ENCODE measurements at regions not wholly inside any gene's neighbourhood (a gene's known extent, or its start where the extent isn't known, plus 50 kb on each side); places are given as distances from the start of the nearest gene placed in this dataset.
A peak's percentile ranks its signal among the peaks of the same experiment; 100 is the strongest.
"Not testable (repeated sequence)": the region's sequence is repeated elsewhere in the genome, so short reads cannot be mapped to it uniquely, and the experiment has no call there.

GRCh38 chr10:61262486-61263261, 190.5 kb downstream of the TMEM26 start:
- no peak for DNase-seq

DNA sequence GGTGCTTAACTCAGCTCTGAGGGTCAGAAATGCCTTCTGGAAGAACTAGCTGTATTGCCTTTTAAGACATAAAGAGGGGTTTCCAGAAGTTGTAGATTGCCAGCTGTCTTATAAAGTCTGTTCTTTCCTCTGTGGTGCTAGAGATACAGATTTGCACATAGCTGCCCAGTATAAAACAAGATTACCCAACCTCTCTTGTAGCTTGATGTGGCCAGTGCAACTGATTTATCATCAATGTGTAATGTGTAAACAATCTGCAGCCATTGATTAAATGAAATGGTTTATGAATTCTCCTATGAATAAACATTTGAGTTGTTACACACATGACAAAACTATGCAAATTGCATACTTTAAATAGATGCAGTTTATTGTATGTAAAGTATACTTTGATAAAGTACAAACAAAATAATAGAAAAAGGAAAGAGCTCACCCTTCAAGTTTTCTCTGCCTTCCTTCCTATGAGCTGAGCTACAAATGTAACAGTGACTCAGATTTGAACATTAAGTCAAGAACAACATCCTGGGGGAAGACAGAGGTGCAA, 195.2 kb downstream of the TMEM26 start:
- no peak for DNase-seq

GRCh38 chr10:61257136-61257535, 196.0 kb downstream of the TMEM26 start:
- no peak for DNase-seq

DNA sequence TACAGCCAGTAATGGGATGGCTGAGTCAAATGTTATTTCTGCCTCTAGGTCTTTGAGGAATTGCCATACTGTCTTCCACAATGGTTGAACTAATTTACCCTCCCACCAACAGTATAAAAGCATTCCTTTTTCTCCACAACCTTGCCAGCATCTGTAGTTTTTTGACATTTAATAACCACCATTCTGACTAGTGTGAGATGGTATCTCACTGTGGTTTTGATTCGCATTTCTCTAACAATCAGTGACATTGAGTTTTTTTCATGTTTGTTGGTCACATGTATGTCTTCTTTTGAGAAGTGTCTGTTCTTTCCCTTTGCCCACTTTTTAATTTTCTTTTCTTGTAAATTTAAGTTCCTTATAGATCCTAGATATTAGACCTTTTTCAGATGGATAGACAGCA, 200.9 kb downstream of the TMEM26 start:
- DNase-seq, result not testable (repeated sequence)

DNA sequence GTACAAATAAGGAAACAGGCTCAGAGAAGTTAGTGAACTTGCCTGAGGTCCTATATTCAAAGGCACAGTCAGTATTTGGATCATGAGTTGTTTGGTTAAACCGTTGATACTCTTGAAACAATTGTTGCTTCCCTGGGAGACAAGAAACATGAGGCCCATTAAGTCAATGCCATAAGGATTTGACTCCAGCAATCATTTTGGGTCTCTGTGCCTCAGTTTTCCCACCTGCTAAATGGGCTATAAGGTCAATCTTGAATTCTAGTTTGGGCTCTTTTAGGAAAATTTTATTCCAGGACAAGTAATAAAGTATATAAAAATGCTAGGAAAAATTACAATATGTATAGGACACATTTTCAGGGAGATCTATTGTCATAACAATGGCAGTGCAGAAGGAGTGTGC, 202.1 kb downstream of the TMEM26 start:
- DNase-seq, result no peak

GRCh38 chr10:61250131-61250530, 203.1 kb downstream of the TMEM26 start:
- DNase-seq, result no peak

- no peak for DNase-seq
Measured at GRCh38 chr10:61248013-61248412, 205.2 kb downstream of the TMEM26 start.

DNA sequence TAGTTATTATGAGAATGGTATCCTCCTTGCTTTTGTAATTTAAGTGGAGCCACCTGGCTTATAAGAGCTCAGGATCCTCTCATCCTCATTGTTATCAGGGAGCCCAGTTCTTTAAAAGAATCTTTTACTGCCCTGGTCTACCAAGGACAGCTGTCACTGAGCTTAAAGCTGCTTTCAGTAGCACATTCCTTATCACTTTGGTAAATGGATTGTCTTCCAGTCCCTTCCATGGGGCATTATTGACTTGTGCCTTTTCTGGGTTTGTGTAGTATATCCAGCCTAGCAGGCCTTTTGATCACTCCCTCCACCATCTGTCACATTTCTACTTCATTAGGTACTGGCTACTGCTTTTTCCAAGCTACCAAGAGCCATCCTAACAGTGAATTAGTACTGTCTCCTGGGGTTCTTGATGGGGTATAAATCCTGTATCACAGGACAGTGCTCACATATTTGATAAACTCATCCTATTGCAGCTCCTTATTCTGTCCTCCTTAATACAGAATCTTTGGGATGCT, 208.9 kb downstream of the TMEM26 start:
- DNase-seq, result no peak

DNA sequence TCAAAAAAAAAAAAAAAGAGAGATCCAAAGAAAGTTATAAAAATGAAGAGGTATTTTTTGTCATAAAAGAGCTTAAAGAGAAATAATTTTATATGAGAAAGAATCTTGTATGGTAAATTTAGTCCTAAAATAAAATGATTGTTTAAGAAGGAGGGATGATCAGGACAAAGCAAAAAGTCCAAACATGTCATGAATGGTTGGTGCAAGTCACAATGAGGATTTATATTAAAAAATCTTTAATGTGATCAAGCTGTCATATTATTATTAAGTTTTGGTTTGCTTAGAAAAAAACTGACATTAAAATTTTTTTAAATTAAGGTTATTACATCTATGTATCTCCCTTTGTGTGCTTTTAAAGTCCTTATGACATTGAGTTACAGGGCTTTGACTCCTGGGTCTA, 220.4 kb downstream of the TMEM26 start:
- DNase-seq, result no peak

DNA sequence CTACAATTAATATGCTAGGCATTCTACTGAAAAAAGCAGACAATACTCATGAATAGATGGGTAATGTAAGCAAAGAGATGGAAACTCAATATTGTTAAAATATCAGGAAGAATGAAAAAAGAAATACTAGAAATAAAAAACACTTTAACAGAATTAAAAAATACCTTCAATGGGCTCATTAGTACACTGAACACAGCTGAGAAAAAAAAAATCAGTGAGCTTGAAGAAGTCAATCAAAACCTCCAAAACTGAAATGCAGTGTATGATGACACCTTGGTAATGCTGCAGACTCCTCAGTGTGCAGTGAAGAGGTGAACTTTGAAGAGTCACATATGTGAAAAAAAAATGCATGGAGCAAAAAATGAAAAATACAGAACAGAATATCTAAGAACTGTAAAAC, 227.2 kb downstream of the TMEM26 start:
- DNase-seq, result no peak

GRCh38 chr10:61223576-61223975, 229.6 kb downstream of the TMEM26 start:
- no peak for DNase-seq

GRCh38 chr10:61219696-61220095, 233.5 kb downstream of the TMEM26 start:
- no peak for DNase-seq

GRCh38 chr10:61217851-61218565, 235.2 kb downstream of the TMEM26 start:
- no peak for DNase-seq

- no peak for DNase-seq
Measured at GRCh38 chr10:61215246-61215645, 237.9 kb downstream of the TMEM26 start.

- DNase-seq, result no peak
Measured at GRCh38 chr10:61211468-61211867, 241.7 kb downstream of the TMEM26 start.

DNA sequence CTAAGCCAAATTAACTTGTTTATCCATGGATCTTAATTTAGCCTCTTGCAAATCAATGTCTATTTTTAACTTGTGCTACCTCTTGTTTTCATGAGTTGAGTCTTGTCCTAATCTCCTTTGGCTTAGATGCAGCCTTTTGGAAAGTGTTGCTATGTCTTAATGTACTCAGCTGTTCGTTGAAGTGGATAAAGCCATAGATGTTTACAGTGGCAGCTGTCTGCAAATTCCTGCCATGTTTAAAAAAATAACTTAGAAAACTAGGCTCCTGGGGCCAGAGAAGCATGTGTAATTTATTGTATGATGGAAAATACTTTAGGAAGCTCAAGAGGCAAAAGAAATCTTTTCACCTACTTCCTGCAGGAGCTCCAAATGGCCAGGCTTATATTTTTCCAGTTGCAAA, 253.1 kb upstream of the RHOBTB1 start:
- DNase-seq, result no peak

DNA sequence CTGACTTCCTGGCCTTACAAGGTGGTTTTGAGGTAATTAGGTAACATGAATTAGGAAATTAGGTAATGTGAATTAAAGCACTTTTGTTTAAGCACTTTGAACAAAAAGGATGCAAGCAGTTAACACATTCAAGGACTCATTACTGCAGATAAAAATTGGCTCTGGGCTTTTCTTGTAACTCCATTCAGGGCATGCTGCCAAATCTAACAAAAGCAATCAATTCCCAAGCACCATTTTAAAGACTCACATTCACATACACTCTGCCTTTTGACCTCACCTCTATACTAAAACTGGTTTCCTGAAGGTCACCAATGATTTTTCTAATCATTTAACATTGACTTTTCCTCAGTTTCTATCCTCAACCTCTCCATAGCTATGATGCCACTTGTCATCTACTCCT, 251.2 kb upstream of the RHOBTB1 start:
- peak; percentile 14 for DNase-seq

GRCh38 chr10:61192589-61192988, 248.6 kb upstream of the RHOBTB1 start:
- DNase-seq, result not testable (repeated sequence)

DNA sequence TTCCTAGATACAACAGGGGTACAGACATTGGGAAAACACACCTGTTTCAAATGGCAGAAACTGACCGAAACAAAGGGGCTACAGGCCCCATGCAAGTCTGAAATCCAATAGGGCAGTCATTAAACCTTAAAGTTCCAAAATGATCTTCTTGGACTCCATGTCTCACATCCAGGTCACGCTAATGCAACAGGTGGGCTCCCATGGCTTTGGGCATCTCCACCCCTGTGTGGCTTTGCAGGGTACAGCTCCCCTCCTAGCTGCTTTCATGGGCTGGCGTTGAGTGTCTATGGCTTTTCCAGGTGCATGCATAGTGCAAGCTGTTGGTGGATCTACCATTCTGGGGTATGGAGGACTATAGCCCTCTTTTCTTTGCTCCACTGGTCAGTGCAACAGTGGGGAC, 248.1 kb upstream of the RHOBTB1 start:
- no peak for DNase-seq

- no peak for DNase-seq
Measured at GRCh38 chr10:61189912-61190311, 245.9 kb upstream of the RHOBTB1 start.

DNA sequence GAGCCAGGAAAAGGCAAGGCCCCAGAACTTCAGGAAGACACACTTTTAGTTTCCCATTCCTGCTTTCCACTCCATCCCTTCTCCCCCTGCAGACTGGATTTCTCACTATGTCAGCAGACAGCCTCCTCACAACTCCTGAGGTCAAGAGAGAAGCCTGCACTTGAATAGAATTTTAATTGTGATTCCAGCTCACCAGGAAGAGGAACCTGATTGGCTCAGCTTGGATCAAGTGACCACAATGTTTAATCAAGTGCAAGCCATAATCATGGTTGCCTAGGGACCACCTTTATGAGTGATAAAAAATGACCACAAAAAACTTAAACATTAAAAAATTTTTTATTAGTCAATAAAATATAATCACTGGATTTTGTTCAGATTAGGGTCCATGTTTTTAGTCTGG, 244.7 kb upstream of the RHOBTB1 start:
- peak; percentile 32 for DNase-seq

- no peak for DNase-seq
Measured at GRCh38 chr10:61188101-61188500, 244.1 kb upstream of the RHOBTB1 start.

- DNase-seq, result no peak
Measured at GRCh38 chr10:61187601-61188000, 243.6 kb upstream of the RHOBTB1 start.

- DNase-seq, result no peak
Measured at GRCh38 chr10:61186408-61186807, 242.4 kb upstream of the RHOBTB1 start.

Data from DMS153 (cell line).